ENCODE measurements at regions not wholly inside any gene's neighbourhood (a gene's known extent, or its start where the extent isn't known, plus 50 kb on each side); places are given as distances from the start of the nearest gene placed in this dataset.

- Histone ChIP-seq H3K4me3 (ENCODE audit: low read depth, low read length, poor library complexity, severe bottlenecking) (no peak overlapping the region), H3K79me2 (ENCODE audit: insufficient read depth, low read depth, low read length) (no peaks in the 10 kb centered on the region), H2AFZ (ENCODE audit: low read length) (no peak overlapping the region), H3K36me3 (ENCODE audit: insufficient read depth, low read length) (no peaks in the 10 kb centered on the region), H3K4me2 (ENCODE audit: low read length) (no peak overlapping the region), H4K20me1 (ENCODE audit: insufficient read depth, low read length) (no peaks in the 10 kb centered on the region), H3K4me1 (ENCODE audit: insufficient read depth, low read length, poor library complexity, severe bottlenecking) (no peaks in the 10 kb centered on the region), H3K9me3 (ENCODE audit: low read length) (no peaks in the 10 kb centered on the region), H3K9me2 (ENCODE audit: insufficient read depth, low read length) (no peaks in the 10 kb centered on the region), H3K27ac (ENCODE audit: low read depth, low read length, poor library complexity, severe bottlenecking) (no peak overlapping the region)
- ChIA-PET CTCF (ENCODE audit: unreplicated experiment) (no interaction called here), POLR2A (no interaction called here)
- no TSS peak for BruUV-seq (replicated peaks)
- intact Hi-C loops (cut with micrococcal nuclease; ENCODE audit: unreplicated experiment), result no loop called here
- no peak for TF ChIP-seq CTCF (conservative IDR thresholded peaks at IDR 0.05; ENCODE audit: low read length)
- DNase-seq (ENCODE audit: low spot score), result no peak
Measured at GRCh38 chr3:153970047-153970446, 151.1 kb upstream of the ARHGEF26 start.

DNA sequence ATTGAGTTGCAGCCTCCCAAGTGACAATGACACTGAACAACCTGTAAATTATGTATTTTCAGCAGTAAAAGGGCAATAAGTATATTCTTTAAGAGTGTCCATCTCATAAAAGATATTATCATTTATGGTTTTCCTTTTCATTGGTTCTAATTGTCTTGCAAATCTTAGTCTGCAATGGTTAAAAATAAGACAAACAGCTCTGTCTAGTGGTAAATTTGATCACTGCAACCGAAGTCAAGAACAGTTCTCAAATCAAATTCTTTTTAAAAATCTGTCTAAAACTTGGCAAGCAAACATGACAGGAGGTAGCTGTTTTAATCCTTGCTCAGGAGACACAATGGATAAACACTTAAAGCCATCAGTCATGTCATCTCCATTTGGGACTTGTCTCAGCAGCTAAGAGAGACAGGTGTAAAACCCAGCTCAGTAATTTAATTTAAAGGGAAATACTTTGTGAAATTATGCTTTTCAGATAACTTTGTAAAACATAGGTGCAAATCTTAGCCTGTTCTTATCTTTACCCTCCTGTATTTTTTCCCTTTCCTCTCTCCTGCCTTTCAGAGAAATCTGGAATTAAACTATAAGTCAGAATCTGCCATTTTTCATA lies 150.3 kb upstream of the ARHGEF26 start:
- POLR2A ChIA-PET, result interaction anchor here (1.0 kb wide), 1 partner anchor 20 kb away, joined by 3 read pairs; no protein-coding TSS in a partner anchor

DNA sequence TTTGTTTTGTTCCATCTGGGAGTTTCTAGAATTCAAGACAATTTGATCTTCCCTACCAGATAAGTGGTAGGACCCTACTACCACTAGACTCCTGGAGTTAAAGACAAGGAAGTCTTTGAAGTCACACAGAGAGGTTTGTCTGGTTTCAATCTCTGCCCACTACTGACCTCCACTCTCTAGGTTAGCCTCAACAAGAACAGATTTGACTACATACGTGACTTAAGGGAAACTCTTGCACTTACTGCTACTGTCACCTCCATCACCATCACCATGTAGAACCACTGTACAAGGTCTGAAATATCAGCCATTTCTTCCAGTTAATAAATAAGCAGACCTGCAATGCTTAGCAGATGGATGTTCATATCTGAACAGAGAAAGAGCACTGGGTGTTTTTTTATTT lies 148.3 kb upstream of the ARHGEF26 start:
- no peak overlapping the region for H3K4me3 ChIP-seq (ENCODE audit: low read depth, low read length, poor library complexity, severe bottlenecking)
- no peak for TF ChIP-seq EZH2phosphoT487 (IDR thresholded peaks at IDR 0.05; ENCODE audit: borderline replicate concordance, low read depth, low read length)
- TF ChIP-seq CTCF (conservative IDR thresholded peaks at IDR 0.05; ENCODE audit: low read length), result no peak
- H3K27ac ChIP-seq (ENCODE audit: low read depth, low read length, poor library complexity, severe bottlenecking), result no peak overlapping the region
- no peaks in the 10 kb centered on the region for H3K4me1 ChIP-seq (ENCODE audit: insufficient read depth, low read length, poor library complexity, severe bottlenecking)
- no TSS peak for BruUV-seq (replicated peaks)
- no peak overlapping the region for H2AFZ ChIP-seq (ENCODE audit: low read length)
- no peaks in the 10 kb centered on the region for H3K79me2 ChIP-seq (ENCODE audit: insufficient read depth, low read depth, low read length)
- H4K20me1 ChIP-seq (ENCODE audit: insufficient read depth, low read length), result no peaks in the 10 kb centered on the region
- no peaks in the 10 kb centered on the region for H3K9me3 ChIP-seq (ENCODE audit: low read length)
- ChIA-PET POLR2A (no interaction called here), CTCF (ENCODE audit: unreplicated experiment) (no interaction called here)
- DNase-seq (ENCODE audit: low spot score), result no peak
- H3K36me3 ChIP-seq (ENCODE audit: insufficient read depth, low read length), result no peaks in the 10 kb centered on the region
- no peak overlapping the region for H3K4me2 ChIP-seq (ENCODE audit: low read length)
- intact Hi-C loops (cut with micrococcal nuclease; ENCODE audit: unreplicated experiment), result no loop called here
- H3K9me2 ChIP-seq (ENCODE audit: insufficient read depth, low read length), result no peaks in the 10 kb centered on the region

More for the DNA sequence above, 150.3 kb upstream of the ARHGEF26 start:
- H3K4me3 ChIP-seq (ENCODE audit: low read depth, low read length, poor library complexity, severe bottlenecking), result no peak overlapping the region
- peak; percentile 4 for DNase-seq (ENCODE audit: low spot score)
- no peaks in the 10 kb centered on the region for H3K36me3 ChIP-seq (ENCODE audit: insufficient read depth, low read length)
- CTCF ChIA-PET (ENCODE audit: unreplicated experiment), result no interaction called here
- no TSS peak for BruUV-seq (replicated peaks)
- H3K27ac ChIP-seq (ENCODE audit: low read depth, low read length, poor library complexity, severe bottlenecking), result no peak overlapping the region
- H2AFZ ChIP-seq (ENCODE audit: low read length), result no peak overlapping the region
- no peaks in the 10 kb centered on the region for H3K79me2 ChIP-seq (ENCODE audit: insufficient read depth, low read depth, low read length)
- H3K4me2 ChIP-seq (ENCODE audit: low read length), result no peak overlapping the region
- H3K9me2 ChIP-seq (ENCODE audit: insufficient read depth, low read length), result no peaks in the 10 kb centered on the region
- H3K4me1 ChIP-seq (ENCODE audit: insufficient read depth, low read length, poor library complexity, severe bottlenecking), result no peaks in the 10 kb centered on the region
- H4K20me1 ChIP-seq (ENCODE audit: insufficient read depth, low read length), result no peaks in the 10 kb centered on the region
- H3K9me3 ChIP-seq (ENCODE audit: low read length), result no peaks in the 10 kb centered on the region
- TF ChIP-seq EZH2phosphoT487 (IDR thresholded peaks at IDR 0.05; ENCODE audit: borderline replicate concordance, low read depth, low read length) (no peak), CTCF (conservative IDR thresholded peaks at IDR 0.05; ENCODE audit: low read length) (peak; percentile 71)
- intact Hi-C loops (cut with micrococcal nuclease; ENCODE audit: unreplicated experiment), result no loop called here
